ENCODE measurements at regions not wholly inside any gene's neighbourhood (a gene's known extent, or its start where the extent isn't known, plus 50 kb on each side); places are given as distances from the start of the nearest gene placed in this dataset.

DNA sequence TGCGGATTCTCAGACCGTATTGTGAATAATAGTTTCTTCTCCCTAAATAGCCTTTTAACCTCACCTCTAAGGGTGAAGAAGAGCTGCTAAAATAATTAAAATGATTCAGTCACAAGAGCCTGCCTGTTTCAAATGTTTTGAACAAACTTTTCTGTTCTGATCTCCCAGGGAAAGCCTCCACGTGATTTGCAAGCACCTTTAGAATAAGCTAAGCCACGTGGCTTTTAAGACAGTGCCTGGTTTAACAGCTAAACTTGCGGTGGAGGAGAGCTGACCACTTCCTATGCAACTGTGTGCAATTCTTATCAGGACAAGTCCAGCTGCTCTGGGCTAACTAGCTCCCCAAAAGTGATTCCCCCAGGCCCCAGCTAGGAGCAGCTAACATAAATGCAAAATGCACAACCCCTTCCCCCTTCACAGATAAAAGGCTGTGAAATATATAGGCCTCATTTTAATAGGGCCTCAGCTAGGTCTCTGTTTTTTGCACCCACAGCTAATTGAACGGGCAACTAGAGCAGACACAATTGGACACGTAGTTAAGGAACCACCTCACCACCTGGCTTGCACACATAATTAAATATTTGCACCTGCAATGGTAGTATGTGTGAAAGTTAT, 401.2 kb upstream of the NR2F2 start:
- TF ChIP-seq, protein P1, sequence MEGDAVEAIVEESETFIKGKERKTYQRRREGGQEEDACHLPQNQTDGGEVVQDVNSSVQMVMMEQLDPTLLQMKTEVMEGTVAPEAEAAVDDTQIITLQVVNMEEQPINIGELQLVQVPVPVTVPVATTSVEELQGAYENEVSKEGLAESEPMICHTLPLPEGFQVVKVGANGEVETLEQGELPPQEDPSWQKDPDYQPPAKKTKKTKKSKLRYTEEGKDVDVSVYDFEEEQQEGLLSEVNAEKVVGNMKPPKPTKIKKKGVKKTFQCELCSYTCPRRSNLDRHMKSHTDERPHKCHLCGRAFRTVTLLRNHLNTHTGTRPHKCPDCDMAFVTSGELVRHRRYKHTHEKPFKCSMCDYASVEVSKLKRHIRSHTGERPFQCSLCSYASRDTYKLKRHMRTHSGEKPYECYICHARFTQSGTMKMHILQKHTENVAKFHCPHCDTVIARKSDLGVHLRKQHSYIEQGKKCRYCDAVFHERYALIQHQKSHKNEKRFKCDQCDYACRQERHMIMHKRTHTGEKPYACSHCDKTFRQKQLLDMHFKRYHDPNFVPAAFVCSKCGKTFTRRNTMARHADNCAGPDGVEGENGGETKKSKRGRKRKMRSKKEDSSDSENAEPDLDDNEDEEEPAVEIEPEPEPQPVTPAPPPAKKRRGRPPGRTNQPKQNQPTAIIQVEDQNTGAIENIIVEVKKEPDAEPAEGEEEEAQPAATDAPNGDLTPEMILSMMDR (IDR thresholded peaks at IDR 0.05; ENCODE audit: borderline replicate concordance, control extremely low read depth, extremely low read depth, insufficient read depth, missing control alignments): no peak
- in situ Hi-C loops (cut with MboI; ENCODE audit: low sequenced_read_pairs, unreplicated experiment): no loop called here
- peak; percentile 9 for DNase-seq (ENCODE audit: low spot score)

GRCh38 chr15:95930659-95931375, 399.7 kb upstream of the NR2F2 start:
- in situ Hi-C loops (cut with MboI; ENCODE audit: low sequenced_read_pairs, unreplicated experiment): no loop called here
- DNase-seq (ENCODE audit: low spot score): no peak
- TF ChIP-seq, protein P1 (IDR thresholded peaks at IDR 0.05; ENCODE audit: borderline replicate concordance, control extremely low read depth, extremely low read depth, insufficient read depth, missing control alignments): no peak

- DNase-seq (ENCODE audit: low spot score): no peak
- TF ChIP-seq, protein P1 (IDR thresholded peaks at IDR 0.05; ENCODE audit: borderline replicate concordance, control extremely low read depth, extremely low read depth, insufficient read depth, missing control alignments): no peak
- in situ Hi-C loops (cut with MboI; ENCODE audit: low sequenced_read_pairs, unreplicated experiment): no loop called here
These were observed 398.9 kb upstream of the NR2F2 start for GRCh38 chr15:95931619-95932018.

DNA sequence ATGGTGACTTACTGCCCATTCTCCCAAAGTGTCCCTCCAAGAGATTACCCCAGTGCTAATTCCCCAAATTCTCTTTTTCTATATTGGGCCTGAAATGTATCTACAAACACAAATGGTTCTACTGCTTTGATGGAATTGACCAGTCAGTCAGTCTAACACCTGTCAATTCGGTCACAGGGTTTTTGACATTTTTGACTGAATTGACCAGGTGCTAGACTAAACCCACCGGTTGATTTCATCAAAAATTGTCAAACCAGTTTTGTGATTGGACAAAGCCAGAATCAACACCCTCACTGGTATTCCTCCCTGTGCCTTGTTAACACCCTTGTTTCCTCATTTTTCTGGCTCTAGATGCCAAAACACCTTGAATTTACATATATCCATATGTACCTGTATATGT, 398.4 kb upstream of the NR2F2 start:
- TF ChIP-seq, protein P1 (IDR thresholded peaks at IDR 0.05; ENCODE audit: borderline replicate concordance, control extremely low read depth, extremely low read depth, insufficient read depth, missing control alignments): no peak
- in situ Hi-C loops (cut with MboI; ENCODE audit: low sequenced_read_pairs, unreplicated experiment): no loop called here
- DNase-seq (ENCODE audit: low spot score): no peak

GRCh38 chr15:95932676-95933075, 397.8 kb upstream of the NR2F2 start:
- DNase-seq (ENCODE audit: low spot score): no peak
- TF ChIP-seq, protein P1 (IDR thresholded peaks at IDR 0.05; ENCODE audit: borderline replicate concordance, control extremely low read depth, extremely low read depth, insufficient read depth, missing control alignments): no peak
- in situ Hi-C loops (cut with MboI; ENCODE audit: low sequenced_read_pairs, unreplicated experiment): no loop called here

DNA sequence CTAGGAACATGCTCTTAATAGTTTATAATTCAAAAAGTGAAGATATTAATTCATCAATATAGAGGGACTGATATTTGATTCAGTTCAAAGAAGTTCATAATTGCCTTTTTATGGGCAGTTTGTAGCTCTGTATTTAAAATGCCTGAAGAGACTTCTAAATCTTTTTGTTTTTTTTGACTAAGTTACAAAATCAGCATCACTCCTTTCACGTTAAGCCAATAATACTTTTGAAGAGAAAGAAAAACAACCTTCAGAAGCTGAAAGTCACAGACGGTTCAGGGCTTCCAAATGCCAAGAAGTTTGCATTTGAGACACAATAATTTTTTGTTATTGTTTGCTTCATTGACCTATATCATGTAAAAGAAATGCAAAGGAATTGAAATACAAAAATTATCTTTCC, 394.6 kb upstream of the NR2F2 start:
- no peak for DNase-seq (ENCODE audit: low spot score)
- TF ChIP-seq, protein P1 (IDR thresholded peaks at IDR 0.05; ENCODE audit: borderline replicate concordance, control extremely low read depth, extremely low read depth, insufficient read depth, missing control alignments): no peak
- in situ Hi-C loops (cut with MboI; ENCODE audit: low sequenced_read_pairs, unreplicated experiment): no loop called here
